ENCODE measurements at regions not wholly inside any gene's neighbourhood (a gene's known extent, or its start where the extent isn't known, plus 50 kb on each side); places are given as distances from the start of the nearest gene placed in this dataset.

DNA sequence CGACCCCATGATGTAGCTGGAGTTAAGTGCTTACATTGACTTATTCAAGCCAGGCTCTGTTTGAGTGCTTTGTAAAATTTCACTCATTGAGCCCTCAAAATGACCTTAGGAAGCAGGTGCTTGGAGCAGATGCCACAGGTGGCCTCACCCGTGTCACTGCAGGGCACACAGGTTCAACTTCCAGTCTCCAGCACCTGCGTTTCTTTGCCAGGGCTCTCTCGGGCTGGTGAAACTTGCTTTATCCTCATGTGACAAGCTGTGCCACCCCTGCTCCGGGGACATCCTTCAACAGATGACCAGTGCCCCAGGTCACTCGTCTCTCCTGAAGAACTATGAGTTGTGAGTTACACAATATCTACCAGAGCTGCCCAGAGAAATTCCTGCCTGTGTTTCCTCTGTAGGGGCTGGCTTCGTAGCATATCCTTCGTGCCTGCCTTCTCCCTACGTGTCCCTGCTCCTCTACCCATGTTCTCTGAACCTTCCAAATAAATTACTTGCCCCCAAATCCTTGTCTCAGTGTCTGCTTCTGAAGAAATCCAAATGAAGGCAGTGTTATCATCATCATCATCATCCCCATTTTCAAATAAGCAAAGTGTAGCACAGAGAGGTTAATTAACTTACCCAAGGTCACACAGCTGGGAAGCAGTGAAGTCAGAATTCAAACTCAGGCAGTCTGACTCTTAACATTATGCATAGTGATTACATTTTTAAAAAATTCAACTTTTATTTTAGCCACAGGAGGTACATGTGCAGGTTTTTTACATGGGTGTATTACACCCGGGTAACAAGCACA, 352.5 kb downstream of the NPIPA8 start:
- no peak overlapping the region for H3K4me2 ChIP-seq (replicated peaks; ENCODE audit: low read depth, low read length, poor library complexity, severe bottlenecking)
- no peak overlapping the region for H3K27ac ChIP-seq (ENCODE audit: low read length in 2 of 2)
- H3K9me3 Mint-ChIP-seq (ENCODE audit: insufficient read depth) = no peaks in the 10 kb centered on the region
- POLR2A ChIA-PET = no interaction called here
- no peaks in the 10 kb centered on the region for H3K9me3 ChIP-seq (ENCODE audit: control extremely low read depth in 1 of 3, control insufficient read depth in 2 of 3, insufficient read depth in 1 of 3, low read length in 2 of 3)
- H3K4me3 Mint-ChIP-seq = no peak overlapping the region
- H2AFZ ChIP-seq (ENCODE audit: insufficient read depth, low read depth, low read length, poor library complexity, severe bottlenecking) = no peak overlapping the region
- H3K9ac ChIP-seq (ENCODE audit: low read length) = no peak overlapping the region
- DNase-seq (no peak), ATAC-seq (ENCODE audit: low read depth) (no peak)
- CTCF ChIA-PET = no interaction called here
- no peaks in the 10 kb centered on the region for H3K79me2 ChIP-seq (ENCODE audit: control insufficient read depth, insufficient read depth, low read length)
- H3K4me1 Mint-ChIP-seq = no peaks in the 10 kb centered on the region
- no peak overlapping the region for H3K4me3 ChIP-seq (ENCODE audit: control extremely low read depth in 1 of 5, extremely low read depth in 1 of 5, insufficient read depth in 1 of 5, low read depth in 2 of 5, low read length in 4 of 5)
- H3K36me3 ChIP-seq (replicated peaks in 1 of 2; ENCODE audit: control extremely low read depth in 1 of 2, control insufficient read depth in 1 of 2, extremely low read depth in 1 of 2, insufficient read depth in 2 of 2, low read length in 1 of 2) = no peaks in the 10 kb centered on the region
- intact Hi-C loops (cut with micrococcal nuclease) = no loop called here
- WGBS (ENCODE audit: insufficient coverage) = 89% methylated on average over 10 of the region's 10 CpGs
- no peaks in the 10 kb centered on the region for H4K20me1 ChIP-seq (ENCODE audit: control insufficient read depth, insufficient read depth, low read length, poor library complexity, severe bottlenecking)
- H3K27ac Mint-ChIP-seq = no peak overlapping the region
- H3K27me3 Mint-ChIP-seq = peaks cover 17% of the 10 kb centered on the region
- H3K4me1 ChIP-seq (ENCODE audit: control insufficient read depth in 2 of 2, insufficient read depth in 2 of 2, low read length in 2 of 2) = no peaks in the 10 kb centered on the region
- no peaks in the 10 kb centered on the region for H3K27me3 ChIP-seq (replicated peaks in 1 of 4; ENCODE audit: control extremely low read depth in 1 of 4, control insufficient read depth in 3 of 4, insufficient read depth in 4 of 4, low read length in 3 of 4)
- no peak for TF ChIP-seq EZH2 (IDR thresholded peaks at IDR 0.05; ENCODE audit: borderline replicate concordance, insufficient read depth, low read depth, low read length, poor library complexity, severe bottlenecking)
- TF ChIP-seq, protein P1, sequence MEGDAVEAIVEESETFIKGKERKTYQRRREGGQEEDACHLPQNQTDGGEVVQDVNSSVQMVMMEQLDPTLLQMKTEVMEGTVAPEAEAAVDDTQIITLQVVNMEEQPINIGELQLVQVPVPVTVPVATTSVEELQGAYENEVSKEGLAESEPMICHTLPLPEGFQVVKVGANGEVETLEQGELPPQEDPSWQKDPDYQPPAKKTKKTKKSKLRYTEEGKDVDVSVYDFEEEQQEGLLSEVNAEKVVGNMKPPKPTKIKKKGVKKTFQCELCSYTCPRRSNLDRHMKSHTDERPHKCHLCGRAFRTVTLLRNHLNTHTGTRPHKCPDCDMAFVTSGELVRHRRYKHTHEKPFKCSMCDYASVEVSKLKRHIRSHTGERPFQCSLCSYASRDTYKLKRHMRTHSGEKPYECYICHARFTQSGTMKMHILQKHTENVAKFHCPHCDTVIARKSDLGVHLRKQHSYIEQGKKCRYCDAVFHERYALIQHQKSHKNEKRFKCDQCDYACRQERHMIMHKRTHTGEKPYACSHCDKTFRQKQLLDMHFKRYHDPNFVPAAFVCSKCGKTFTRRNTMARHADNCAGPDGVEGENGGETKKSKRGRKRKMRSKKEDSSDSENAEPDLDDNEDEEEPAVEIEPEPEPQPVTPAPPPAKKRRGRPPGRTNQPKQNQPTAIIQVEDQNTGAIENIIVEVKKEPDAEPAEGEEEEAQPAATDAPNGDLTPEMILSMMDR (IDR thresholded peaks at IDR 0.05) = no peak

DNA sequence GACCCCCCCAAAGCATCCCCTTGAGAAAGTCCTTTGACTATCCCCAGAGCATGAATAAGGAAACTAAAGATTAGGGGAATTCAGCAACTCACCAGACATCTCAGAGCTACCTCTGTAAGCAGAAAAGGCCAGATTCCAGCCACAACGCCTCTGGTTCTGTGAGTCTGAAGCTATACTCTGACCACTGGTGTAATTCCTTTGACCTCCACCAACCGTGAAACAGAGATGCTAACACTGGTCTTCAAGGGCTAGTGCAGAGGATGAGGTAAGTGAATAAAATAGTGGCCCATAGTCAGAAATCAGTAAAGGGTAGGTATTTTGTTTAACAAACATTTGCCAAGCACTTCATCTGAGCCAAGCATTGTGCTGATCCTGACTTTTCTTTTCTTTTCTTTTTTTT, 353.4 kb downstream of the NPIPA8 start:
- Histone ChIP-seq H3K4me2 (replicated peaks; ENCODE audit: low read depth, low read length, poor library complexity, severe bottlenecking) (no peak overlapping the region), H4K20me1 (ENCODE audit: control insufficient read depth, insufficient read depth, low read length, poor library complexity, severe bottlenecking) (no peaks in the 10 kb centered on the region), H3K36me3 (replicated peaks in 1 of 2; ENCODE audit: control extremely low read depth in 1 of 2, control insufficient read depth in 1 of 2, extremely low read depth in 1 of 2, insufficient read depth in 2 of 2, low read length in 1 of 2) (no peaks in the 10 kb centered on the region), H3K9me3 (ENCODE audit: control extremely low read depth in 1 of 3, control insufficient read depth in 2 of 3, insufficient read depth in 1 of 3, low read length in 2 of 3) (no peaks in the 10 kb centered on the region), H3K79me2 (ENCODE audit: control insufficient read depth, insufficient read depth, low read length) (no peaks in the 10 kb centered on the region), H3K27ac (ENCODE audit: low read length in 2 of 2) (no peak overlapping the region), H2AFZ (ENCODE audit: insufficient read depth, low read depth, low read length, poor library complexity, severe bottlenecking) (no peak overlapping the region), H3K4me1 (ENCODE audit: control insufficient read depth in 2 of 2, insufficient read depth in 2 of 2, low read length in 2 of 2) (no peaks in the 10 kb centered on the region), H3K4me3 (ENCODE audit: control extremely low read depth in 1 of 5, extremely low read depth in 1 of 5, insufficient read depth in 1 of 5, low read depth in 2 of 5, low read length in 4 of 5) (no peak overlapping the region), H3K27me3 (replicated peaks in 1 of 4; ENCODE audit: control extremely low read depth in 1 of 4, control insufficient read depth in 3 of 4, insufficient read depth in 4 of 4, low read length in 3 of 4) (no peaks in the 10 kb centered on the region), H3K9ac (ENCODE audit: low read length) (no peak overlapping the region)
- Mint-ChIP-seq H3K27ac (no peak overlapping the region), H3K9me3 (ENCODE audit: insufficient read depth) (no peaks in the 10 kb centered on the region), H3K27me3 (peaks cover 17% of the 10 kb centered on the region), H3K4me1 (no peaks in the 10 kb centered on the region), H3K4me3 (no peak overlapping the region)
- ChIA-PET POLR2A (no interaction called here), CTCF (no interaction called here)
- DNase-seq (no peak), ATAC-seq (ENCODE audit: low read depth) (no peak)
- intact Hi-C loops (cut with micrococcal nuclease) = no loop called here
- no peak for TF ChIP-seq EZH2 (IDR thresholded peaks at IDR 0.05; ENCODE audit: borderline replicate concordance, insufficient read depth, low read depth, low read length, poor library complexity, severe bottlenecking)
- TF ChIP-seq, protein P1 (IDR thresholded peaks at IDR 0.05) = no peak
- no CpG with 5 or more reads among the region's 2 CpGs for WGBS (ENCODE audit: insufficient coverage)

Data from B cell (primary cell).